Keratinocyte (primary cell): ENCODE measurements at regions not wholly inside any gene's neighbourhood (a gene's known extent, or its start where the extent isn't known, plus 50 kb on each side); places are given as distances from the start of the nearest gene placed in this dataset.

Source experiments
- DNase-seq: peaks from one replicate; pipeline ENCODE4 v3.0.0-alpha.2; 2011; ENCODE audit warnings: low read depth, missing footprints, low spot score
- FAIRE-seq: peaks from 2 replicates; lab custom pipeline; 2011; peaks lifted over from hg19 to GRCh38; lab: Jason Lieb, UNC
- H2AFZ ChIP-seq: 2 replicates; pipeline ENCODE4 v1.6.0; 2012; ENCODE audit warnings: low read length, control low read depth, inconsistent platforms; ENCODE audit not compliant: control insufficient read depth
- H3K27ac ChIP-seq: 2 replicates; pipeline ENCODE4 v1.5.1; 2011; ENCODE audit warnings: low read length; ENCODE audit not compliant: control insufficient read depth, insufficient read depth
- H3K27me3 ChIP-seq: 3 replicates; pipeline ENCODE4 v1.6.0; 2011; ENCODE audit warnings: low read length; ENCODE audit not compliant: control insufficient read depth, insufficient read depth; ENCODE audit errors: extremely low read depth
- H3K36me3 ChIP-seq, 2 experiments: 2 replicates in 1 of 2; 3 replicates in 1 of 2; pipeline ENCODE4 v1.5.1; 2011; ENCODE audit warnings: low read length in 2 of 2, mild to moderate bottlenecking in 1 of 2; ENCODE audit not compliant: control insufficient read depth in 2 of 2, insufficient read depth in 2 of 2; ENCODE audit errors: extremely low read depth in 1 of 2
- H3K4me1 ChIP-seq: 3 replicates; pipeline ENCODE4 v1.5.1; 2011; ENCODE audit warnings: low read length; ENCODE audit not compliant: control insufficient read depth, insufficient read depth; ENCODE audit errors: extremely low read depth
- H3K4me2 ChIP-seq: 3 replicates; pipeline ENCODE4 v1.6.0; 2011; ENCODE audit warnings: low read depth, low read length; ENCODE audit not compliant: control insufficient read depth, insufficient read depth; ENCODE audit errors: extremely low read depth
- H3K4me3 ChIP-seq, 3 experiments: fragments of 200-600 bp in 1 of 3; sonication (generic) in 1 of 3; 2 replicates in 2 of 3; 3 replicates in 1 of 3; pipeline ENCODE4 v1.5.1; 2011 to 2016; ENCODE audit warnings: low read length in 3 of 3, mild to moderate bottlenecking in 3 of 3, control low read depth in 2 of 3, inconsistent platforms in 1 of 3, low read depth in 1 of 3, mixed read lengths in 1 of 3, mixed run types in 1 of 3, moderate library complexity in 1 of 3; ENCODE audit not compliant: control insufficient read depth in 2 of 3, insufficient read depth in 2 of 3; ENCODE audit errors: extremely low read depth in 1 of 3
- H3K79me2 ChIP-seq: 2 replicates; pipeline ENCODE4 v1.6.0; 2012; ENCODE audit warnings: low read length; ENCODE audit not compliant: control insufficient read depth, insufficient read depth
- H3K9ac ChIP-seq: 3 replicates; pipeline ENCODE4 v1.6.0; 2011; ENCODE audit warnings: low read length; ENCODE audit not compliant: control insufficient read depth, insufficient read depth; ENCODE audit errors: extremely low read depth
- H3K9me1 ChIP-seq: 3 replicates; pipeline ENCODE4 v1.6.0; 2011; ENCODE audit warnings: low read length; ENCODE audit not compliant: control insufficient read depth, insufficient read depth; ENCODE audit errors: extremely low read depth
- H3K9me3 ChIP-seq: 2 replicates; pipeline ENCODE4 v1.5.1; 2012; ENCODE audit warnings: low read depth, low read length; ENCODE audit not compliant: control insufficient read depth
- H4K20me1 ChIP-seq: 3 replicates; pipeline ENCODE4 v1.6.0; 2011; ENCODE audit warnings: low read length; ENCODE audit not compliant: control insufficient read depth, insufficient read depth; ENCODE audit errors: extremely low read depth
- EZH2 ChIP-seq: IDR thresholded peaks from one replicate; pipeline ENCODE4 v1.6.1; 2012; ENCODE audit warnings: inconsistent platforms, mild to moderate bottlenecking, low read length, moderate library complexity
- dilution Hi-C: fragments of 300-500 bp; cut with MboI; formaldehyde crosslinking; loops from one replicate; pipeline ENCODE4 v1.7.0; 2020; ENCODE audit warnings: low sequenced_read_pairs; ENCODE audit not compliant: extremely low pct_ligation_motif_present
- TF ChIP-seq, protein P1 (sequence below), 3 experiments: IDR thresholded peaks in 1 of 3; conservative IDR thresholded peaks in 1 of 3; optimal IDR thresholded peaks in 1 of 3; 2 replicates in 2 of 3; 3 replicates in 1 of 3; pipeline versions ENCODE3 to v1.5.1; 2011; ENCODE audit warnings: low read length in 3 of 3, mild to moderate bottlenecking in 3 of 3, moderate library complexity in 2 of 3, control low read depth in 1 of 3, inconsistent platforms in 1 of 3; ENCODE audit not compliant: insufficient read depth in 2 of 3; ENCODE audit errors: extremely low read depth in 1 of 3

DNA sequence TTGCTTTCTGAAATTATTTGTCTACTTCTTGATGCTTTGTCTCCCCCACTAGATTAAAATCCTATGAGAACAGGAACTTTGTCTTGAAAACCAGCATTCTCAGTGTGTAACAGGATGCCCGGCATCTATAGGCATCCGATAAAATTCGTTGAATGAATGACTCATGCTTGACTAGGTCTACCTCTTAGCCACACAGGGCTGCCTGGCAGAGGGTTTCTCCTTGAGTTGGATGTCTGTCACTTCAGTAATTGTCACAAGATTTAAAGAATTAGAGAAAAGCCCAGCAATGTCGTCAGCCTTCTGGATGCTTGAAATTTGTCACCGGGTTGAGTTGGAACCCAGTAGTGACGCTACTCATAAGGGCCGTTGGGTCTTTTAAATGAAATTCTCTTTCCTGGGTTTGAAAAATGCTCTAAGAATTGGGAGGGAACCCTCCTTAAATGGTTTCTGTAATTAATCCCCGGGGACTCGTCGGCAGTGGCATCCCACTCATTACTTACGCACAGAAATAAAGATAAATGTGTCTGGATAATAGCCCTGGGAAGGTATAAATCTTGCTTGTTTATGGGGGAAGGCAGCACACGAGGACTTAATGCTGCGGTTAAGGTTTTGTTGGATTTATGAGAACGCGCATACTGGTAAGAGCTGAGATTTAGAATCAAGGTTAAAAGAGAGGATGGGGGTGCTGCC, 194.1 kb downstream of the AACS start:
- dilution Hi-C loops, result no loop called here
- FAIRE-seq (no peak), DNase-seq (no peak)

DNA sequence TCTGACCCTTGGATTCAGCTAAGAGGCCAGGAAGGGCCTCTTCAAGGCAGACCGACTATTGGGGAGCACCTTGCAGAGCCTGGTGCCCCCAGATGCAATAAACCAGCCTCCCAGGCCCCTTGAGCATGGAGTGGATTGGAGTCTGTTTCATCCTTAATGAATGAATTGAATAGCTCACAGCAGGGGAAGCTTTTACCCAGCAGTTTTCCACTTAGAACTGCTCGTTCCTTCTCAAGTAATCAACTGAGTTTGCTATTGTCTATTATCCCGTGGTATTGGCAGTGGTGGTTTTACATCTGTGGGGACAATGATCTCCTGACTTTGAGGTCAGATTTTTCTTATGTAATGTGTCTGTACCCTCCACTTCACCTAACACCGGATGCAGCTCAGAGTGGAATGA, 197.6 kb downstream of the AACS start:
- H3K4me1 ChIP-seq, result no peaks in the 10 kb centered on the region
- no peak overlapping the region for H3K27ac ChIP-seq
- H3K4me3 ChIP-seq, result no peak overlapping the region
- H3K79me2 ChIP-seq, result no peaks in the 10 kb centered on the region
- no peak for TF ChIP-seq EZH2
- TF ChIP-seq, protein P1, sequence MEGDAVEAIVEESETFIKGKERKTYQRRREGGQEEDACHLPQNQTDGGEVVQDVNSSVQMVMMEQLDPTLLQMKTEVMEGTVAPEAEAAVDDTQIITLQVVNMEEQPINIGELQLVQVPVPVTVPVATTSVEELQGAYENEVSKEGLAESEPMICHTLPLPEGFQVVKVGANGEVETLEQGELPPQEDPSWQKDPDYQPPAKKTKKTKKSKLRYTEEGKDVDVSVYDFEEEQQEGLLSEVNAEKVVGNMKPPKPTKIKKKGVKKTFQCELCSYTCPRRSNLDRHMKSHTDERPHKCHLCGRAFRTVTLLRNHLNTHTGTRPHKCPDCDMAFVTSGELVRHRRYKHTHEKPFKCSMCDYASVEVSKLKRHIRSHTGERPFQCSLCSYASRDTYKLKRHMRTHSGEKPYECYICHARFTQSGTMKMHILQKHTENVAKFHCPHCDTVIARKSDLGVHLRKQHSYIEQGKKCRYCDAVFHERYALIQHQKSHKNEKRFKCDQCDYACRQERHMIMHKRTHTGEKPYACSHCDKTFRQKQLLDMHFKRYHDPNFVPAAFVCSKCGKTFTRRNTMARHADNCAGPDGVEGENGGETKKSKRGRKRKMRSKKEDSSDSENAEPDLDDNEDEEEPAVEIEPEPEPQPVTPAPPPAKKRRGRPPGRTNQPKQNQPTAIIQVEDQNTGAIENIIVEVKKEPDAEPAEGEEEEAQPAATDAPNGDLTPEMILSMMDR (optimal IDR thresholded peaks at IDR 0.05 in 1 of 3, IDR thresholded peaks at IDR 0.05 in 1 of 3, conservative IDR thresholded peaks at IDR 0.05 in 1 of 3; ENCODE audit: extremely low read depth in 1 of 3, insufficient read depth in 2 of 3, low read length in 3 of 3), result no peak
- no peaks in the 10 kb centered on the region for H3K9me3 ChIP-seq
- dilution Hi-C loops, result no loop called here
- no peak overlapping the region for H3K4me2 ChIP-seq
- no peak overlapping the region for H3K9ac ChIP-seq
- no peaks in the 10 kb centered on the region for H3K9me1 ChIP-seq
- H3K27me3 ChIP-seq, result no peaks in the 10 kb centered on the region
- no peaks in the 10 kb centered on the region for H3K36me3 ChIP-seq
- FAIRE-seq (no peak), DNase-seq (no peak)
- H4K20me1 ChIP-seq, result no peaks in the 10 kb centered on the region
- H2AFZ ChIP-seq, result no peak overlapping the region

More for the DNA sequence above, 194.1 kb downstream of the AACS start:
- H3K9me3 ChIP-seq, result no peaks in the 10 kb centered on the region
- no peaks in the 10 kb centered on the region for H3K27me3 ChIP-seq
- no peaks in the 10 kb centered on the region for H3K9me1 ChIP-seq
- H3K79me2 ChIP-seq, result no peaks in the 10 kb centered on the region
- TF ChIP-seq, protein P1 (optimal IDR thresholded peaks at IDR 0.05 in 1 of 3, IDR thresholded peaks at IDR 0.05 in 1 of 3, conservative IDR thresholded peaks at IDR 0.05 in 1 of 3; ENCODE audit: extremely low read depth in 1 of 3, insufficient read depth in 2 of 3, low read length in 3 of 3), result no peak
- TF ChIP-seq EZH2, result no peak
- no peaks in the 10 kb centered on the region for H3K4me1 ChIP-seq
- no peaks in the 10 kb centered on the region for H4K20me1 ChIP-seq
- no peak overlapping the region for H3K27ac ChIP-seq
- no peak overlapping the region for H2AFZ ChIP-seq
- H3K4me3 ChIP-seq, result no peak overlapping the region
- H3K9ac ChIP-seq, result no peak overlapping the region
- H3K4me2 ChIP-seq, result no peak overlapping the region
- H3K36me3 ChIP-seq, result no peaks in the 10 kb centered on the region
